Pons (tissue), 1 donor: ENCODE measurements at regions not wholly inside any gene's neighbourhood (a gene's known extent, or its start where the extent isn't known, plus 50 kb on each side); places are given as distances from the start of the nearest gene placed in this dataset.

Source experiments
- DNase-seq: peaks from one replicate; pipeline ENCODE4 v3.0.0-alpha.2; 2016; ENCODE audit warnings: low spot score

DNA sequence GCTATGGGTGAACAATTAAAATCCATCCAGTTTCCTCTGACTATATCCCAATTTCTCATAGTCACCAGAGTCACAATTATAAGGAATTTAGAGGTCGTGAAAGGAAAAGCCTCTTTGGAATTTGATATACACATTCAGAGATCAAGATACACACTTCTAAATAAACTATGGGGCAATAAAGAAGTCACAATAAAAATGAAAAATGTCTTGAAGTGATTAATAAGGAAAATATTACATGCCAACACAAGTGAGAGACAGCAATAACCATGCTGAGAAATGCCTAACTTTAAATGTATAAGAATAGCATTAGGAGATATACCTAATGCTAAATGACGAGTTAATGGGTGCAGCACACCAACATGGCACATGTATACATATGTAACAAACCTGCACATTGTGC lies 54.9 kb upstream of the ADAMTS19 start:
- no peak for DNase-seq

DNA sequence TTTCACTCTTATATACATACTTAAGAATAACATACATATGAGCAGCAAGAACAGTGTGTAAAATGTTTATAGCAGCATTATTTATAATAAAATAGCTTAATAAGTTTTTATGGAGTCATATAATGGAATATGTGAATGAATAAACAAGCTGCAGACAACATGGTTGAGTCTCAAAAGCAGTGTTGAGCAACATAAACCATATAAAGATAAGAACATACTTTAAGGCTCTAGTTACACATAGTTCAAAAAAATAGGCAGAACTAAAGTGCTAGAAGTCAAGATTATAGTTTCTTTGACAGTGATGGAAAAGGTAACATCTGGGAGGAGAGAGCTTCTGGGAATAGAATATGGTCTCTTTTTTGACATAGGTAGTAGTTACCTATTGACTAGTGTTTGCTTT lies 53.7 kb upstream of the ADAMTS19 start:
- DNase-seq: no peak
